Stomach smooth muscle (tissue), 2 donors: ENCODE measurements at regions not wholly inside any gene's neighbourhood (a gene's known extent, or its start where the extent isn't known, plus 50 kb on each side); places are given as distances from the start of the nearest gene placed in this dataset.

Source experiments
- H3K27ac ChIP-seq: one replicate; pipeline ENCODE4 v1.7.0; 2013; ENCODE audit warnings: mild to moderate bottlenecking, low read length, inconsistent platforms
- H3K27me3 ChIP-seq, 2 donors: one replicate each; pipeline ENCODE4 v1.7.0; 2013; ENCODE audit warnings: low read length in 2 of 2; ENCODE audit not compliant: insufficient read depth in 2 of 2, control insufficient read depth in 1 of 2
- H3K36me3 ChIP-seq, 2 donors: one replicate each; pipeline ENCODE4 v1.7.0; 2013; ENCODE audit warnings: low read length in 2 of 2; ENCODE audit not compliant: control insufficient read depth in 2 of 2, insufficient read depth in 2 of 2
- H3K4me1 ChIP-seq: one replicate; pipeline ENCODE4 v1.7.0; 2013; ENCODE audit warnings: low read length; ENCODE audit not compliant: control insufficient read depth, insufficient read depth
- H3K4me3 ChIP-seq, 2 donors: one replicate each; pipeline ENCODE4 v1.7.0; 2013; ENCODE audit warnings: low read length in 2 of 2
- H3K9ac ChIP-seq, 2 donors: one replicate each; pipeline ENCODE4 v1.7.0; 2013; ENCODE audit warnings: low read length in 2 of 2, mild to moderate bottlenecking in 1 of 2
- H3K9me3 ChIP-seq, 2 donors: one replicate each; pipeline ENCODE4 v1.7.0; 2013; ENCODE audit warnings: low read length in 2 of 2; ENCODE audit not compliant: control insufficient read depth in 2 of 2
- donor health status: healthy.
- donor health status: Pancreatic carcinoma.

DNA sequence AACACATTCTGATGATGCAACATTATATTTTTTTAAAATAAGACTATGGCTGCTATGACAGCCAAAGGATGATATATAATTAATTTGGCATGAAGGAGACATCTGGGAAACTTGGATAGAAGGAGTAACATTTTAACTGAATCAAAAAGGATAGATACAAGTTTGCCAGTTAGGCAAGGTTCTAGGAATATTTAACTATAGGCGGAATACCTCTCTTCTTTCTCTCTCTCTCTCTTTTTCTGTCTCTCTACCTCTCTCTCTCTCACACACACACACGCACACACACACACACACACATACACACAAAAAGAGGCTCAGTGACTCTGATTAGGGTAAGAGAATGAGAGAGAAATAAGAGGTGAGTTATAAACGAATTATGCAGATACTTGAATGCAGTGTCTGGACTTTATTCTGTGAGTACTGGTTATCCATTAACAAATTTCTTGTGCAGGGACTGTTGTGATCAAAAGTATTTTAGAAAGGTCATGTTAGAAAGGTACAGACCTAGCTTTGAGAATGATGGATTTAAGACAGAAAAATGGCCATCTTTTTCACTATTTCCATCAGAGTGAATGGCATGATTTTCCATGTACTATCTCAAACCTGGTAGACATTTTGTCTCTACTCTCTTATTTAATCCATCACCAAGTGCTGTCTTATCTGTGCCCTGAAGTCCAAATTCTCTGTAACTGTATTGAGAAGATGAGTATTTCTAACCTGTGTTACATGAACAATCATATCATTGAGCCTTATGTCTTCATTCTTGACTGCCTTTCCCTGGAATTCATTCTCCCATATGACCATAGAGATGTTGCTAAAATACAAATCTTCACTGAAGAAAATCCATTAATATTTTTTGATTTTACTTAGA is 1106.9 kb upstream of the ADGRL4 start:
- no peak overlapping the region for H3K4me3 ChIP-seq
- H3K36me3 ChIP-seq, result no peaks in the 10 kb centered on the region
- no peak overlapping the region for H3K9ac ChIP-seq
- no peaks in the 10 kb centered on the region for H3K4me1 ChIP-seq
- no peak overlapping the region for H3K27ac ChIP-seq
- H3K27me3 ChIP-seq, result no peaks in the 10 kb centered on the region
- H3K9me3 ChIP-seq, result peaks cover 3 to 5% of the 10 kb centered on the region in 2 donors

GRCh38 chr1:80101159-80101558 is 1094.6 kb upstream of the ADGRL4 start:
- no peaks in the 10 kb centered on the region for H3K4me1 ChIP-seq
- H3K36me3 ChIP-seq, result no peaks in the 10 kb centered on the region
- H3K9me3 ChIP-seq, result peaks cover 3 to 5% of the 10 kb centered on the region in 2 donors
- no peak overlapping the region for H3K27ac ChIP-seq
- no peaks in the 10 kb centered on the region for H3K27me3 ChIP-seq
- H3K9ac ChIP-seq, result no peak overlapping the region
- no peak overlapping the region for H3K4me3 ChIP-seq

DNA sequence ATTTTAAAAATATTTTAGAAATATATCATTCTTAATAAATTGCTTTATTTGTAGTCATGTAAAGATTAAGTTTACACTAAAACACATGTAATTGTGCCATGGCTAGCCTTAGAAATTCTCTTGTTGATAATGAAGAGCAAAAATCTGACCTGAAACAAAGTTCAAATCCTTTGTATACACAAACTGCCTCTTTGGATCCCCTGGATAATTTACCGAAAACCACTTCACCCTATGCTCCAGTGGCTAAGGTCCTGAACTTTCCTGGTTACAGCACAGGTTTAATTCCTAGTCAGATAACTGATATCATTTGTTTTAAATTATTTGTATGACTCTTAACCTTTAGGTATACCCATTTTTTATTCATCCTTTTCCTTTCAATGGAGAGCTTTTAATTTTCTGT is 1093.2 kb upstream of the ADGRL4 start:
- H3K4me1 ChIP-seq, result no peaks in the 10 kb centered on the region
- no peaks in the 10 kb centered on the region for H3K27me3 ChIP-seq
- peaks cover 3 to 5% of the 10 kb centered on the region in 2 donors for H3K9me3 ChIP-seq
- no peak overlapping the region for H3K9ac ChIP-seq
- H3K36me3 ChIP-seq, result no peaks in the 10 kb centered on the region
- H3K4me3 ChIP-seq, result no peak overlapping the region
- no peak overlapping the region for H3K27ac ChIP-seq

DNA sequence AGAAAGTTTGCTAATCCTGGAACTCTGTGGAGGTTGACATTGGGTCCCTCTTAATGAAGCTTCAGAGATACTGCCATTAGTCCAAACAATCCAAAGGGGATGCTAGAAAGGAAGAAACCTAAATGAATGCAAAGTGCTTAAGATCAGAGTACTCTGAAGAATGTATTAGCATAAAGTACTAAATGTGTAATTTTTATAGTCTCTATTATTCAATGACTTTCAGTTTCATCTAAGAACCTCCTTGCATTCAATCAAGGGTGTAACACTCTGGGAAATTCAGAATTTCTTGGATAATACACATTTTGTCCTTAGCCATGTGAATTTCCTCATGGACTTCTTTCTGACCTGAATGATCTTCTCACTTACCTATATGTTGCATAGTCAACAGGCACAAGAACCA is 1078.5 kb upstream of the ADGRL4 start:
- no peak overlapping the region for H3K4me3 ChIP-seq
- no peaks in the 10 kb centered on the region for H3K36me3 ChIP-seq
- H3K27ac ChIP-seq, result no peak overlapping the region
- no peaks in the 10 kb centered on the region for H3K9me3 ChIP-seq
- no peaks in the 10 kb centered on the region for H3K27me3 ChIP-seq
- H3K4me1 ChIP-seq, result no peaks in the 10 kb centered on the region
- no peak overlapping the region for H3K9ac ChIP-seq

DNA sequence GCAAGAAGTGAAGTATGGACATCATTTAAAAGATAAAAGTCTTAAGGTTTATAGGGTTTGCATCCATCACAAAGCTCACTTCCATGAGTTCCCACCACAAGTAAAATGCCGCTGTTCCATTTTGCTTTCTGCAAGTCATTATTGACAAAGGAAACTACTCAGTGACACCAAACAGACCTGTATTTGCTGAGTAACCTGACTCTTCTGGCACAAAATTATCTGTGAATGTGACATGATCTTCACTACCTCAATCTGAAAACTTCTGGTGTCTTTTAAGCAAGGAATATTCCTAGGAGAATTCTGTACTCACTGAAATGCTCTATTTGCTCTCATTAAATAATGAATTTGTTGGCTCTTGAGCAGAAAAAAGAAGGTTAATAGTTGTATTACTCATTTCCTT is 1077.4 kb upstream of the ADGRL4 start:
- no peaks in the 10 kb centered on the region for H3K4me1 ChIP-seq
- no peak overlapping the region for H3K27ac ChIP-seq
- H3K27me3 ChIP-seq, result no peaks in the 10 kb centered on the region
- H3K4me3 ChIP-seq, result no peak overlapping the region
- H3K9ac ChIP-seq, result no peak overlapping the region
- no peaks in the 10 kb centered on the region for H3K36me3 ChIP-seq
- H3K9me3 ChIP-seq, result no peaks in the 10 kb centered on the region

DNA sequence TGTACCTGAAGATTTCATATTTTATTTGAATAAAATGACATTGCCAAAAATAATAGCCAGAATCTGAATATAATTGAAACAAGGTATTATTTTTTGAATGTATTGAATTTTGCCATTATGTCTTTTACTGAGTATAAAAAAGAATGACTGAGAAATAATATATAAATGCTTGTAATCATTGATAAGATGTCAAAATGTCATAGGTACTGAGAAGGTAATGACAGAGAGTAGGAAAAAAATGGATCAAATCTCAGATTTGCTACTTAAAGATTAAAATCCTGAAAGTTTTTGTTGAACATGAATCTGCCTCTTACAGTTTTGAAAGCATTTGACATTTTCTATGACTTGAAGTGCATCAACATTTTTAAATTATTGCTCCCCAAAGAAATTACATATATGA is 1069.9 kb upstream of the ADGRL4 start:
- no peaks in the 10 kb centered on the region for H3K9me3 ChIP-seq
- no peaks in the 10 kb centered on the region for H3K4me1 ChIP-seq
- H3K36me3 ChIP-seq, result no peaks in the 10 kb centered on the region

GRCh38 chr1:80075351-80075750 is 1068.8 kb upstream of the ADGRL4 start:
- Histone ChIP-seq H3K9ac (no peak overlapping the region), H3K9me3 (no peaks in the 10 kb centered on the region), H3K27me3 (no peaks in the 10 kb centered on the region), H3K36me3 (no peaks in the 10 kb centered on the region), H3K4me1 (no peaks in the 10 kb centered on the region), H3K27ac (no peak overlapping the region), H3K4me3 (no peak overlapping the region)

More for the DNA sequence above, 1069.9 kb upstream of the ADGRL4 start:
- Histone ChIP-seq H3K27ac (no peak overlapping the region), H3K9ac (no peak overlapping the region), H3K4me3 (no peak overlapping the region), H3K27me3 (no peaks in the 10 kb centered on the region)

DNA sequence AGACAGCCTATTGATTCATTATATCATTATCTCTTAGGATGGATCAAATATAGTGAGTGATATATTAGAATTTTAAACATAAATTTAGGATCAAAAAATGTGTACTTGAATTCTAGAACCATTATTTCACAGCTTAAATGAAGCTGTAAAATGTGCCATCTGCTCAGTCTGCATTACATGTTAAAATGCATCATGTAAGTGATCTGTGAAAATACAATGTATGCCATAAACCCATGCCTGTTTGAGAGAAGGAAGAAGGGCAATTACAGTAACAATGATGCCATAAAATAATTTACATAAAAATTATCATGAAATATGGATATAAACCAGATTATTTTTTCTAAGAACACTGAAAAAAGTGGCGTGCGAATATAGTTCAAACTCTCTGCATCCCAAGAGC is 1066.0 kb upstream of the ADGRL4 start:
- H3K27ac ChIP-seq, result no peak overlapping the region
- H3K4me3 ChIP-seq, result no peak overlapping the region
- H3K36me3 ChIP-seq, result no peaks in the 10 kb centered on the region
- H3K9ac ChIP-seq, result no peak overlapping the region
- H3K27me3 ChIP-seq, result no peaks in the 10 kb centered on the region
- no peaks in the 10 kb centered on the region for H3K9me3 ChIP-seq
- H3K4me1 ChIP-seq, result no peaks in the 10 kb centered on the region

DNA sequence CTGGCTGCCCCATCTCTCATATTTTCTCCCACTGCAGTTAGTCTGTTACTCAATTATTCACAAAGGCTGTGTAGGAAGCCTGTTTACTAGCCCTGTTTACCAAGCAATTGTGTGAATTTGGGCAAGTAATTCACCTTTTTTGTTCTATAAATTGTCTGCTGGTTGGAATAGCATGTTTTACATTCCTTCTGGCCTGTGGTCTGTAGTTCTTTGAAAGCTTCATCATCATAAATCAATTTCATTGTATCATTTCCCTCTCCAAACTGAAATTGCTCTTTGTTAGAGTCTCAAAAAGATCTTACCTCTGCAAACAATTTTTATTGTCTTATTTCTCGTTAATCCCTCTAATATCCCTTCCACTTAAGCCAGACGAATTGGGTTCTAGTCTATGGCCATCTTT is 1059.5 kb upstream of the ADGRL4 start:
- Histone ChIP-seq H3K27ac (no peak overlapping the region), H3K27me3 (no peaks in the 10 kb centered on the region), H3K36me3 (no peaks in the 10 kb centered on the region), H3K4me1 (no peaks in the 10 kb centered on the region), H3K9ac (no peak overlapping the region), H3K9me3 (no peaks in the 10 kb centered on the region), H3K4me3 (no peak overlapping the region)

GRCh38 chr1:80064524-80064923 is 1058.0 kb upstream of the ADGRL4 start:
- no peak overlapping the region for H3K27ac ChIP-seq
- no peaks in the 10 kb centered on the region for H3K27me3 ChIP-seq
- H3K9ac ChIP-seq, result no peak overlapping the region
- H3K4me1 ChIP-seq, result no peaks in the 10 kb centered on the region
- H3K4me3 ChIP-seq, result no peak overlapping the region
- no peaks in the 10 kb centered on the region for H3K9me3 ChIP-seq
- H3K36me3 ChIP-seq, result no peaks in the 10 kb centered on the region

DNA sequence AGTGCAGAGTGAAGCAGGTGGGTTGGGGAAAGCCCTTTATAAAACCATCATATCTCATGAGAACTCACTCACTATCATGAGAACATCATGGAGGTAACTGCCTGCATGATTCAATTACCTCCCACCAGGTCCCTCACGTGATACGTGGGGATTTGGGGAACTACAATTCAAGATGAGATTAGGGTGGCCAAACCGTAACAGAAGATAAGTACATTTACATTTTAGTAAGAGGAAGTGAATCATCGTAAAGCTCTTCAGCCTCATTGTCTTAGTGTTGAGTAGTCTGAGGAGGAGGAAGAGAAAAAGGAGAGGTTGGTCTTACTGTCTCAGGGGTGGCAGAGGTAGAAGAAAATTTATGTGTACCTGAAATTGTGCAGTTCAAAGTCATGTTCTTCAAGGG is 1053.4 kb upstream of the ADGRL4 start:
- Histone ChIP-seq H3K4me3 (no peak overlapping the region), H3K9ac (no peak overlapping the region), H3K9me3 (no peaks in the 10 kb centered on the region), H3K4me1 (no peaks in the 10 kb centered on the region), H3K27me3 (no peaks in the 10 kb centered on the region), H3K27ac (no peak overlapping the region), H3K36me3 (no peaks in the 10 kb centered on the region)
